HepG2 (cell line): ENCODE measurements at regions not wholly inside any gene's neighbourhood (a gene's known extent, or its start where the extent isn't known, plus 50 kb on each side); places are given as distances from the start of the nearest gene placed in this dataset.

ENCODE experiments used
- ATAC-seq: fragments of 200-7000 bp; cut with Tn5 transposase; 3 replicates; pipeline ENCODE4 v1.9.1; 2020; ENCODE audit warnings: mild to moderate bottlenecking, moderate library complexity
- BruUV-seq: library from RNA; stranded (reverse); fragments of 400-500 nt; replicated peaks from 2 replicates; lab custom pipeline; 2021; lab: Mats Ljungman, UMichigan
- CTCF ChIA-PET: fragments of 300-600 bp; formaldehyde crosslinking; extraction: SDS; loops from one replicate; lab custom pipeline; 2021; ENCODE audit warnings: low total read pairs, inconsistent platforms, low intra/inter-chr PET ratio; lab: Yijun Ruan, JAX
- POLR2A ChIA-PET: fragments of 350-600 bp; sonication (Branson Sonifier 250); formaldehyde crosslinking; loops from one replicate; lab custom pipeline; 2020; ENCODE audit warnings: antibody characterized with exemption, inconsistent platforms; lab: Yijun Ruan, JAX
- DNase-seq: peaks from one replicate; pipeline ENCODE4 v3.0.0-alpha.2; 2015; ENCODE audit warnings: low spot score
- FAIRE-seq: peaks from 3 replicates; lab custom pipeline; 2011; peaks lifted over from hg19 to GRCh38; lab: Jason Lieb, UNC
- H2AFZ ChIP-seq: one replicate; pipeline ENCODE4 v1.6.1; 2011; ENCODE audit warnings: low read length, inconsistent platforms
- H3K27ac ChIP-seq: fragments of 300-600 bp; 3 replicates; pipeline ENCODE4 v1.8.0; 2011; ENCODE audit warnings: mixed run types, mild to moderate bottlenecking, mixed read lengths, low read length, inconsistent platforms; ENCODE audit not compliant: insufficient read depth; ENCODE audit errors: extremely low read length
- H3K27me3 ChIP-seq, 2 experiments: fragments of 200-600 bp in 1 of 2; 2 replicates in 1 of 2; 3 replicates in 1 of 2; pipeline versions ENCODE4 v1.6.0 to v1.8.0; 2011; ENCODE audit warnings: low read length in 2 of 2, mild to moderate bottlenecking in 2 of 2, moderate library complexity in 2 of 2, inconsistent platforms in 1 of 2; ENCODE audit not compliant: insufficient read depth in 2 of 2, control insufficient read depth in 1 of 2
- H3K36me3 ChIP-seq, 2 experiments: fragments of 200-600 bp in 1 of 2; replicated peaks in 1 of 2; 2 replicates in 1 of 2; 3 replicates in 1 of 2; pipeline versions ENCODE4 v1.5.1 to v1.8.0; 2011; ENCODE audit warnings: low read length in 2 of 2, inconsistent platforms in 1 of 2; ENCODE audit not compliant: insufficient read depth in 2 of 2, control insufficient read depth in 1 of 2
- H3K4me1 ChIP-seq: 2 replicates; pipeline ENCODE4 v1.5.1; 2012; ENCODE audit warnings: low read length, inconsistent platforms; ENCODE audit not compliant: insufficient read depth
- H3K4me2 ChIP-seq: 2 replicates; pipeline ENCODE4 v1.6.0; 2011; ENCODE audit warnings: low read depth, low read length, inconsistent platforms
- H3K4me3 ChIP-seq, 3 experiments: fragments of 200-600 bp in 1 of 3; sonication (generic), shearing (Covaris generic) in 1 of 3; replicated peaks in 1 of 3; 2 replicates each; pipeline ENCODE4 v1.5.1; 2011 to 2016; ENCODE audit warnings: low read length in 3 of 3, inconsistent platforms in 2 of 3, low read depth in 2 of 3, mild to moderate bottlenecking in 2 of 3, control low read depth in 1 of 3, mixed read lengths in 1 of 3; ENCODE audit not compliant: insufficient read depth in 1 of 3
- H3K79me2 ChIP-seq: one replicate; pipeline ENCODE4 v1.6.1; 2011; ENCODE audit warnings: low read length, inconsistent platforms; ENCODE audit not compliant: insufficient read depth
- H3K9ac ChIP-seq: 2 replicates; pipeline ENCODE4 v1.6.0; 2011; ENCODE audit warnings: mild to moderate bottlenecking, low read depth, low read length, inconsistent platforms; ENCODE audit not compliant: insufficient read depth
- H3K9me3 ChIP-seq: 2 replicates; pipeline ENCODE4 v1.5.1; 2012; ENCODE audit warnings: mild to moderate bottlenecking, low read length
- H4K20me1 ChIP-seq: 2 replicates; pipeline ENCODE4 v1.6.0; 2011; ENCODE audit warnings: inconsistent platforms, mild to moderate bottlenecking, low read length, moderate library complexity; ENCODE audit not compliant: insufficient read depth
- CC2D1A ChIP-seq: sonication (generic); formaldehyde crosslinking; IDR thresholded peaks from 2 replicates; pipeline ENCODE4 v1.8.1; 2023; ENCODE audit warnings: mild to moderate bottlenecking, missing genetic modification reagents
- FOXC1 ChIP-seq: sonication (generic); formaldehyde crosslinking; IDR thresholded peaks from 2 replicates; pipeline ENCODE4 v1.8.0; 2022; ENCODE audit warnings: mild to moderate bottlenecking, missing genetic modification reagents, borderline replicate concordance
- HMG20A ChIP-seq: IDR thresholded peaks from 2 replicates; pipeline ENCODE4 v1.6.1; 2016; ENCODE audit warnings: borderline replicate concordance
- KMT2A ChIP-seq: sonication (generic); formaldehyde crosslinking; IDR thresholded peaks from 2 replicates; pipeline ENCODE4 v1.4.0; 2020; ENCODE audit warnings: missing genetic modification reagents
- KMT2B ChIP-seq: IDR thresholded peaks from 2 replicates; pipeline ENCODE4 v1.6.1; 2016; ENCODE audit warnings: missing genetic modification reagents, missing compliant biosample characterization
- NFKB2 ChIP-seq: sonication (generic); formaldehyde crosslinking; IDR thresholded peaks from 2 replicates; pipeline ENCODE4 v1.4.0; 2020; ENCODE audit warnings: missing genetic modification reagents, borderline replicate concordance
- SRF ChIP-seq: IDR thresholded peaks from 2 replicates; pipeline ENCODE4 v1.6.1; 2011; ENCODE audit warnings: mild to moderate bottlenecking, low read depth, low read length, moderate library complexity
- TAF15 ChIP-seq: fragments of 200-400 bp; formaldehyde crosslinking; IDR thresholded peaks from one replicate; pipeline ENCODE4 v1.6.1; 2018; ENCODE audit warnings: mild to moderate bottlenecking, low read depth, low read length; ENCODE audit not compliant: poor library complexity, severe bottlenecking
- TCF7L2 ChIP-seq: IDR thresholded peaks from 2 replicates; pipeline ENCODE4 v1.6.1; 2011; ENCODE audit warnings: mild to moderate bottlenecking, low read depth, low read length, moderate library complexity
- ZBTB38 ChIP-seq: sonication (generic); formaldehyde crosslinking; IDR thresholded peaks from 2 replicates; pipeline ENCODE4 v1.5.1; 2020; ENCODE audit warnings: mild to moderate bottlenecking, missing genetic modification reagents
- ZNF180 ChIP-seq: sonication (generic); formaldehyde crosslinking; IDR thresholded peaks from 2 replicates; pipeline ENCODE4 v1.4.0; 2020; ENCODE audit warnings: low read depth, missing genetic modification reagents, borderline replicate concordance
- ZNF451 ChIP-seq: sonication (generic); formaldehyde crosslinking; IDR thresholded peaks from 2 replicates; pipeline ENCODE4 v1.5.0; 2020; ENCODE audit warnings: mild to moderate bottlenecking, missing genetic modification reagents
- WGBS: methylation state at CpG from one replicate; pipeline ENCODE4 v1.1.6; 2017; ENCODE audit warnings: low lambda C conversion rate; 5-methylcytosine and 5-hydroxymethylcytosine counted together
- in situ Hi-C: cut with HindIII; loops from 2 replicates; pipeline ENCODE4 v1.10.0; 2017; ENCODE audit warnings: low pct_unique_long_range_greater_than_20kb; ENCODE audit not compliant: extremely low pct_ligation_motif_present
- intact Hi-C: fragments of 100-400 bp; cut with micrococcal nuclease; formaldehyde crosslinking; loops from one replicate; pipeline ENCODE4 v1.10.0; 2022; ENCODE audit not compliant: unreplicated experiment
- TF ChIP-seq, protein P1 (sequence below): IDR thresholded peaks from 2 replicates; pipeline ENCODE4 v1.6.1; 2016
- TF ChIP-seq, protein P2 (sequence below): sonication (generic); formaldehyde crosslinking; IDR thresholded peaks from 2 replicates; pipeline ENCODE4 v1.9.0; 2021; ENCODE audit warnings: missing genetic modification reagents, borderline replicate concordance
- TF ChIP-seq, protein P3 (sequence below): sonication (generic); formaldehyde crosslinking; IDR thresholded peaks from 2 replicates; pipeline ENCODE4 v1.5.0; 2020; ENCODE audit warnings: missing genetic modification reagents, mild to moderate bottlenecking, borderline replicate concordance

DNA sequence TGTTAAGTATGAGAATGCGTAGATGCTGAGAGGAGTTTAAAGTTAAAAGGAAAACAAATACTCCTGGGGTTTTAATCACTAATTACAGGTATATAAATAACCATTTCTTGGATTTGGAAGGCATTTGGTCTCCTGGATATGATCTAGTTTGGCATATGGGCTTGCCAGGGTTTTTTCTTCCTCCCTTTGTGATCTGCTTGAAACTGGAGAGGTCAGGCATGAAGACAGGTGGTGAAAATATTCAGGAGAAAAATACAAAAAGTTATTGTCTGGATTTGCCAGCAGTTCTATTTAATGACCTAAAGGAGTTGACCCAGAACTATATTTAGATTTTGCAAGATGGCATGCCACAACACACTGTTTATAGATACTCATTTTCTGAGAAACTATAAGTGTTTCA is 136.3 kb downstream of the DIPK2A start:
- no peak overlapping the region for H2AFZ ChIP-seq
- 5% methylated on average over 1 of the region's 1 CpG for WGBS
- no peaks in the 10 kb centered on the region for H3K27me3 ChIP-seq
- ChIA-PET POLR2A (no interaction called here), CTCF (no interaction called here)
- no peak overlapping the region for H3K4me2 ChIP-seq
- H4K20me1 ChIP-seq: no peaks in the 10 kb centered on the region
- no peak for FAIRE-seq
- peaks cover 10% of the 10 kb centered on the region; the same call in 1 of the 2 replicates for H3K4me1 ChIP-seq
- no peak overlapping the region for H3K27ac ChIP-seq
- no peaks in the 10 kb centered on the region for H3K36me3 ChIP-seq
- no TSS peak for BruUV-seq
- ATAC-seq: no peak
- no peaks in the 10 kb centered on the region for H3K79me2 ChIP-seq
- H3K4me3 ChIP-seq: no peak overlapping the region
- intact Hi-C loops (no loop called here), in situ Hi-C loops (no loop called here)
- H3K9ac ChIP-seq: no peak overlapping the region
- H3K9me3 ChIP-seq: no peaks in the 10 kb centered on the region
- no peak for DNase-seq
- TF ChIP-seq, protein P1, sequence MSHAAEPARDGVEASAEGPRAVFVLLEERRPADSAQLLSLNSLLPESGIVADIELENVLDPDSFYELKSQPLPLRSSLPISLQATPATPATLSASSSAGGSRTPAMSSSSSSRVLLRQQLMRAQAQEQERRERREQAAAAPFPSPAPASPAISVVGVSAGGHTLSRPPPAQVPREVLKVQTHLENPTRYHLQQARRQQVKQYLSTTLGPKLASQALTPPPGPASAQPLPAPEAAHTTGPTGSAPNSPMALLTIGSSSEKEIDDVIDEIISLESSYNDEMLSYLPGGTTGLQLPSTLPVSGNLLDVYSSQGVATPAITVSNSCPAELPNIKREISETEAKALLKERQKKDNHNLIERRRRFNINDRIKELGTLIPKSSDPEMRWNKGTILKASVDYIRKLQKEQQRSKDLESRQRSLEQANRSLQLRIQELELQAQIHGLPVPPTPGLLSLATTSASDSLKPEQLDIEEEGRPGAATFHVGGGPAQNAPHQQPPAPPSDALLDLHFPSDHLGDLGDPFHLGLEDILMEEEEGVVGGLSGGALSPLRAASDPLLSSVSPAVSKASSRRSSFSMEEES (CRISPR knock-in tag): no peak
- TF ChIP-seq KMT2A (CRISPR knock-in tag) (no peak), NFKB2 (CRISPR knock-in tag) (no peak), ZNF451 (CRISPR knock-in tag) (no peak), TCF7L2 (no peak), FOXC1 (no peak), CC2D1A (no peak)

DNA sequence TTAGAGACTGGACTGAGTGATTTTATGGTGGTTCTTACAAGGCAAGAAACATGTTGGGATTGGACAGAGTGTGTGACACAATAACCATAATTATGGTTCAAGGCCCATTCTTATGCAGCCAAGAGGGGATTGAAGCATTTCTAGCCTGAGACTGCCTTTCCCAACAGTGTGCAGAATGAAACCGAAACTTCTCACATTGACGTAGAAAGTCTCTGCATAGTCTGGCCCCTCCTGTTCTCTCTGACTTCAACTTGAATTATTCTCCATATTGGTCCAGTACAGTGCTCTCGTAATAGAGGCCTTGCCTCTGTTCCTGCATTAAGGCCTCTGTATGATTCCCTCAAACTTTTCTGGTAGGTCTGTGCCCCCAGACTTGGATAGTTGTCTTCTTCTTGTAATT is 138.3 kb downstream of the DIPK2A start:
- in situ Hi-C loops (no loop called here), intact Hi-C loops (no loop called here)
- Histone ChIP-seq H3K9me3 (no peaks in the 10 kb centered on the region), H3K9ac (no peak overlapping the region), H3K4me3 (no peak overlapping the region), H3K27me3 (no peaks in the 10 kb centered on the region), H2AFZ (no peak overlapping the region), H3K4me2 (0 out of 2 replicates have a peak overlapping the region, but pooled peaks have one; percentile 16), H3K27ac (no peak overlapping the region), H4K20me1 (no peaks in the 10 kb centered on the region), H3K36me3 (no peaks in the 10 kb centered on the region), H3K79me2 (no peaks in the 10 kb centered on the region), H3K4me1 (peaks cover 10% of the 10 kb centered on the region; the same call in 1 of the 2 replicates)
- DNase-seq (no peak), ATAC-seq (peak; percentile 53), FAIRE-seq (no peak)
- CTCF ChIA-PET: no interaction called here
- BruUV-seq: no TSS peak
- POLR2A ChIA-PET: no interaction called here
- WGBS: 3% methylated on average over 3 of the region's 3 CpGs
- TF ChIP-seq, protein P2, sequence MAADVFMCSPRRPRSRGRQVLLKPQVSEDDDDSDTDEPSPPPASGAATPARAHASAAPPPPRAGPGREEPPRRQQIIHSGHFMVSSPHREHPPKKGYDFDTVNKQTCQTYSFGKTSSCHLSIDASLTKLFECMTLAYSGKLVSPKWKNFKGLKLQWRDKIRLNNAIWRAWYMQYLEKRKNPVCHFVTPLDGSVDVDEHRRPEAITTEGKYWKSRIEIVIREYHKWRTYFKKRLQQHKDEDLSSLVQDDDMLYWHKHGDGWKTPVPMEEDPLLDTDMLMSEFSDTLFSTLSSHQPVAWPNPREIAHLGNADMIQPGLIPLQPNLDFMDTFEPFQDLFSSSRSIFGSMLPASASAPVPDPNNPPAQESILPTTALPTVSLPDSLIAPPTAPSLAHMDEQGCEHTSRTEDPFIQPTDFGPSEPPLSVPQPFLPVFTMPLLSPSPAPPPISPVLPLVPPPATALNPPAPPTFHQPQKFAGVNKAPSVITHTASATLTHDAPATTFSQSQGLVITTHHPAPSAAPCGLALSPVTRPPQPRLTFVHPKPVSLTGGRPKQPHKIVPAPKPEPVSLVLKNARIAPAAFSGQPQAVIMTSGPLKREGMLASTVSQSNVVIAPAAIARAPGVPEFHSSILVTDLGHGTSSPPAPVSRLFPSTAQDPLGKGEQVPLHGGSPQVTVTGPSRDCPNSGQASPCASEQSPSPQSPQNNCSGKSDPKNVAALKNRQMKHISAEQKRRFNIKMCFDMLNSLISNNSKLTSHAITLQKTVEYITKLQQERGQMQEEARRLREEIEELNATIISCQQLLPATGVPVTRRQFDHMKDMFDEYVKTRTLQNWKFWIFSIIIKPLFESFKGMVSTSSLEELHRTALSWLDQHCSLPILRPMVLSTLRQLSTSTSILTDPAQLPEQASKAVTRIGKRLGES (CRISPR knock-in tag): no peak
- TF ChIP-seq ZBTB38 (CRISPR knock-in tag) (no peak), KMT2B (CRISPR knock-in tag) (no peak), HMG20A (CRISPR knock-in tag) (no peak), SRF (no peak), ZNF180 (CRISPR knock-in tag) (no peak), TAF15 (no peak)
- TF ChIP-seq, protein P3, sequence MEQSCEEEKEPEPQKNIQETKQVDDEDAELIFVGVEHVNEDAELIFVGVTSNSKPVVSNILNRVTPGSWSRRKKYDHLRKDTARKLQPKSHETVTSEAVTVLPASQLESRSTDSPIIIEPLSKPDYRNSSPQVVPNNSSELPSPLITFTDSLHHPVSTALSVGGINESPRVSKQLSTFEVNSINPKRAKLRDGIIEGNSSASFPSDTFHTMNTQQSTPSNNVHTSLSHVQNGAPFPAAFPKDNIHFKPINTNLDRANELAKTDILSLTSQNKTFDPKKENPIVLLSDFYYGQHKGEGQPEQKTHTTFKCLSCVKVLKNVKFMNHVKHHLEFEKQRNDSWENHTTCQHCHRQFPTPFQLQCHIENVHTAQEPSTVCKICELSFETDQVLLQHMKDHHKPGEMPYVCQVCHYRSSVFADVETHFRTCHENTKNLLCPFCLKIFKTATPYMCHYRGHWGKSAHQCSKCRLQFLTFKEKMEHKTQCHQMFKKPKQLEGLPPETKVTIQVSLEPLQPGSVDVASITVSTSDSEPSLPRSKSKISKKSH: no peak
